ENCODE measurements at regions not wholly inside any gene's neighbourhood (a gene's known extent, or its start where the extent isn't known, plus 50 kb on each side); places are given as distances from the start of the nearest gene placed in this dataset.

- no peaks in the 10 kb centered on the region for H3K9me3 ChIP-seq (ENCODE audit: severe bottlenecking)
- DNase-seq (ENCODE audit: low spot score) (no peak), ATAC-seq (ENCODE audit: low read depth) (no peak)
- no peak for TF ChIP-seq CTCF (IDR thresholded peaks at IDR 0.05; ENCODE audit: poor library complexity, severe bottlenecking)
- no peak overlapping the region for H3K27ac ChIP-seq (ENCODE audit: poor library complexity, severe bottlenecking)
- no peak overlapping the region for H3K4me3 ChIP-seq (ENCODE audit: severe bottlenecking)
- H3K36me3 ChIP-seq (ENCODE audit: low read depth), result no peaks in the 10 kb centered on the region
- peaks cover 33% of the 10 kb centered on the region for H3K4me1 ChIP-seq (ENCODE audit: insufficient read depth, poor library complexity, severe bottlenecking)
- H3K27me3 ChIP-seq (ENCODE audit: insufficient read depth, poor library complexity, severe bottlenecking), result no peaks in the 10 kb centered on the region
These were observed 968.4 kb upstream of the SLC35B3 start for GRCh38 chr6:9403736-9404135.

- no peaks in the 10 kb centered on the region for H3K27me3 ChIP-seq (ENCODE audit: insufficient read depth, poor library complexity, severe bottlenecking)
- H3K4me1 ChIP-seq (ENCODE audit: insufficient read depth, poor library complexity, severe bottlenecking), result peaks cover 33% of the 10 kb centered on the region
- H3K36me3 ChIP-seq (ENCODE audit: low read depth), result no peaks in the 10 kb centered on the region
- H3K27ac ChIP-seq (ENCODE audit: poor library complexity, severe bottlenecking), result no peak overlapping the region
- H3K4me3 ChIP-seq (ENCODE audit: severe bottlenecking), result no peak overlapping the region
- no peaks in the 10 kb centered on the region for H3K9me3 ChIP-seq (ENCODE audit: severe bottlenecking)
- ATAC-seq (ENCODE audit: low read depth) (no peak), DNase-seq (ENCODE audit: low spot score) (no peak)
- no peak for TF ChIP-seq CTCF (IDR thresholded peaks at IDR 0.05; ENCODE audit: poor library complexity, severe bottlenecking)
These were observed 966.6 kb upstream of the SLC35B3 start for GRCh38 chr6:9401960-9402359.

GRCh38 chr6:9399916-9400315 lies 964.6 kb upstream of the SLC35B3 start:
- Histone ChIP-seq H3K27ac (ENCODE audit: poor library complexity, severe bottlenecking) (peak overlapping the region; percentile 44), H3K4me1 (ENCODE audit: insufficient read depth, poor library complexity, severe bottlenecking) (peaks cover 23% of the 10 kb centered on the region), H3K27me3 (ENCODE audit: insufficient read depth, poor library complexity, severe bottlenecking) (no peaks in the 10 kb centered on the region), H3K4me3 (ENCODE audit: severe bottlenecking) (no peak overlapping the region), H3K36me3 (ENCODE audit: low read depth) (no peaks in the 10 kb centered on the region), H3K9me3 (ENCODE audit: severe bottlenecking) (no peaks in the 10 kb centered on the region)
- DNase-seq (ENCODE audit: low spot score) (no peak), ATAC-seq (ENCODE audit: low read depth) (peak; percentile 80)
- no peak for TF ChIP-seq CTCF (IDR thresholded peaks at IDR 0.05; ENCODE audit: poor library complexity, severe bottlenecking)

GRCh38 chr6:9398767-9399373 lies 963.5 kb upstream of the SLC35B3 start:
- H3K9me3 ChIP-seq (ENCODE audit: severe bottlenecking), result no peaks in the 10 kb centered on the region
- no peaks in the 10 kb centered on the region for H3K27me3 ChIP-seq (ENCODE audit: insufficient read depth, poor library complexity, severe bottlenecking)
- H3K36me3 ChIP-seq (ENCODE audit: low read depth), result no peaks in the 10 kb centered on the region
- DNase-seq (ENCODE audit: low spot score), result peak; percentile 53
- no peak for TF ChIP-seq CTCF (IDR thresholded peaks at IDR 0.05; ENCODE audit: poor library complexity, severe bottlenecking)
- ATAC-seq (ENCODE audit: low read depth), result no peak
- peaks cover 17% of the 10 kb centered on the region for H3K4me1 ChIP-seq (ENCODE audit: insufficient read depth, poor library complexity, severe bottlenecking)
- no peak overlapping the region for H3K27ac ChIP-seq (ENCODE audit: poor library complexity, severe bottlenecking)
- no peak overlapping the region for H3K4me3 ChIP-seq (ENCODE audit: severe bottlenecking)

- Histone ChIP-seq H3K27ac (ENCODE audit: poor library complexity, severe bottlenecking) (no peak overlapping the region), H3K9me3 (ENCODE audit: severe bottlenecking) (no peaks in the 10 kb centered on the region), H3K27me3 (ENCODE audit: insufficient read depth, poor library complexity, severe bottlenecking) (no peaks in the 10 kb centered on the region), H3K36me3 (ENCODE audit: low read depth) (no peaks in the 10 kb centered on the region), H3K4me3 (ENCODE audit: severe bottlenecking) (no peak overlapping the region), H3K4me1 (ENCODE audit: insufficient read depth, poor library complexity, severe bottlenecking) (peaks cover 17% of the 10 kb centered on the region)
- no peak for DNase-seq (ENCODE audit: low spot score)
- TF ChIP-seq CTCF (IDR thresholded peaks at IDR 0.05; ENCODE audit: poor library complexity, severe bottlenecking), result no peak
- peak; percentile 37; the same call in 1 of the 3 replicates for ATAC-seq (ENCODE audit: low read depth)
These were observed 962.9 kb upstream of the SLC35B3 start for GRCh38 chr6:9398071-9398766.
